NCI-H446 treated with DMSO at 0.1 percent for 48 hours (cell line): ENCODE measurements at regions not wholly inside any gene's neighbourhood (a gene's known extent, or its start where the extent isn't known, plus 50 kb on each side); places are given as distances from the start of the nearest gene placed in this dataset.
A peak's percentile ranks its signal among the peaks of the same experiment; 100 is the strongest.
"Not testable (repeated sequence)": the region's sequence is repeated elsewhere in the genome, so short reads cannot be mapped to it uniquely, and the experiment has no call there.

Experiments
- DNase-seq: peaks from one replicate; lab custom pipeline; 2025; lab: John Stamatoyannopoulos, UW

- DNase-seq: no peak
Measured at GRCh38 chr7:111676167-111676566, 113.9 kb upstream of the IMMP2L start.

DNA sequence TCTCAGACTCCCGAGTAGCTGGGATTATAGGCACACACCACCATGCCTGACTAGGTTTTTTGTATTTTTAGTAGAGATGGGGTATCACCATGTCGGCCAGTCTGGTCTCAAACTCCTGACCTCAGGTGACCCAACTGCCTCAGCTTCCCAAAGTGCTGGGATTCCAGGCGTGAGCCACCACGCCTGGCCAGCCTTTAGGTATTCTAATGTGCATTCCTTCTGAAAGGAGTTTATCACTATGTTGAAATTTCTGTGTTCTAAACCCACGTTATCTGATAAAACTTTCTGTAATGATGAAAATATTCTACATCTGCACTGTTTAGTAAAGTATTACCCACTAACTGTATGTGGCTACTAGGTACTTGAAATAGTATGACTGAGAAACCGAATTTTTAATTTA is 110.6 kb upstream of the IMMP2L start:
- DNase-seq: no peak

DNA sequence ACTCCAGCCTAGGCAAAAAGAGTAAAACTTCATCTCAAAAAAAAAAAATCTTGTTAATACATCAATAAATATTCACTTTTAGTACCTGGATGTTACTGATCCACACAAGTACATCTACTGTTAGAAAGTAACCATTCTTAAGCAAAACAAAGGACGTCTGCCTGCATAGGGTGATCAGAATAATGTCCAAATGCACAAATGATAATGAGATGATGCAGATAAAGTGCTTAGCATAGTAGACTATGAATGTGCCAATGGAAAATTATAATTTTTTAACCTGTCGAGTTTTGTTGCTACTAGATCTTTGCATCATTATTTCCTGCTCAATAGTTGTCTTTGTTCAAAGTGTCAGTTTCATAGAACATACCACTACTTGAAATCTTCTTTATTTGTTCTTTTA is 109.6 kb upstream of the IMMP2L start:
- DNase-seq: no peak

DNA sequence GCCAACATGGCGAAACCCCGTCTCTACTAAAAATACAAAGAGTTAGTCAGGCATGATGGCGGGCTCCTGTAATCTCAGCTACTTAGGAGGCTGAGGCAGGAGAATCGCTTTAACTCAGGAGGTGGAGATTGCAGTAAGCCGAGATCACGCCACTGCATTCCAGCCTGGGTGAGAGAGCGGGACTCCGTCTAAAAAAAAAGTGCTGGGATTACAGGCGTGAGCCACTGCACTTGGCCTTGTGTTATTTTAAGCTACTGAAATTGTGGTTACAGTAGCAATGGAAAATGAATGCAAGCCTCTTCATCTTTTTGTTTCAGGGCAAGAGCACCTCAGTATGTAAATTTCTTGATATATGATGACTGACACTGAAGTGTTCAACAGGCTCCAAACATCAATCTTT is 106.4 kb upstream of the IMMP2L start:
- no peak for DNase-seq

DNA sequence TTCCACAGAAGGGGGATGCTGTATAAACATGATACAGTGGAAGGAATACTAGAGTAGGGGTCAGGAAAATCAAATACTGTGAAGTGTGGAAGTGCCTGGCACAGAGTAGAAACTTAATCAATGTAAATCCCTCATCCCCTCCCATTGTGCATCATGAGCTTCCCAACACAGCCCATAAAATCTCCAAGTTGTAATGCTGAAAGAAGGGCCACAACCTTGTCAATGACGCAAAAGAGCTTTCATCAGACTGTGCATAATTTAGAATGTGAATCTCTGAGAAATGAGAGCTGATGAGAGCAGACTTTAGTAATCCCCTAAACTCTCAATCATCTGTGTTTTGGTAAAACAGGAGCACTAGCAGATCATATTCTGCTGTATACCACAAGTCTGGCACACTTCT is 105.2 kb upstream of the IMMP2L start:
- DNase-seq: no peak

DNA sequence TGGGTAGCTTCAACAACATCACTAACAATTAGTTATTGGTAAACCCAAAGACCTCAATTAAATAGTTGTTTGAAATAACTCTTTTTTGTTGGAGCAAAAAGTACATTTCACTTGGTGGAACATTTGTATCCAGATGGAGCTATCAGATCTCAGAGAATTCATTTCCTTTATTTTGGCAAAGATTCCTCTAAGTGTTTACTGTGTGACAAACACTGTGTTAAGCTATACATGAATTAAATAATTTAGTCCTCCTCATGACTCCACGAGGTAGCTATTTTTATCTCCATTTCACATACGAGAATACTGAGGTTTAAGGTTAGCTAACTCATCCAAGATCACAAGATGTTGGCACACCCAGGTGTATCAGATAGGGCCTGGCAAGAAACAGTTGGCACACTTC is 104.0 kb upstream of the IMMP2L start:
- DNase-seq: no peak

DNA sequence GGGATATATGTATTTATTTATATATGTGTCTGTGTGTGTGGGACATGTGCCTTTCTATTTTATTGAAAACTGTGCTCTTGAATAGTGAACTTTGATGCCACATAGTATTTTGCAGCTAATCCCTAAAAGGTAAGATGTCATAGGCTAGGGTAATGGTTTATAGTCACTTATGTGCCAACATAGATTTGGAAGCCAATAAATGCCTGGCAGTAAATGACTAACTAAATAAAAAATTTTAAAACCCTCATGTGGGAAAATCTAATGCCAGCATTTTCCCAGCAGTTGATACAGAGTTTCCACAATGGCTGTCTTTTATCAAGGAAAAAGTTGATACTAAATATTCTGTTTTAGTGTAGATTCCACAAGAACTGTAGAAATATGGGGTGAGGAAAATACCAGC is 101.5 kb upstream of the IMMP2L start:
- DNase-seq: no peak

DNA sequence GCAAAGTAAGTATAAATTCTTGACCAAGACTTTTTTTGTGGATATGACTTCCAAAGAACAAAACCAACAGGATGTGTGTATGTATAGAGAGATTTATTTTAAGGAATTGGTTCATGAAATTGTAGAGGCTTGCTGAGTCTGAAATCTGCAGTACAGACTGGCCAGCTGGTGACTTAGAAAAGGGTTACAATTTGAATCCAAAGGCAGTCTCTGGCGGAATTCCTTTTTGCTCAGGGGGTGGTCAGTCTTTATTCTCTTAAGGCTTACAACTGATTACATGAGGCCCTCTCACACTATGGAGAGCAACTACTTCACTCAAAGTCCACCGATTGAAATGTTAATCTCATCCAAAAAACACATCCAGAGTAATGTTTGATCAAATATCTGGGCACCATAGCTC is 100.1 kb upstream of the IMMP2L start:
- DNase-seq: no peak

GRCh38 chr7:111660478-111660877 is 98.2 kb upstream of the IMMP2L start:
- DNase-seq: no peak

GRCh38 chr7:111658546-111658945 is 96.3 kb upstream of the IMMP2L start:
- no peak for DNase-seq

GRCh38 chr7:111657018-111657417 is 94.7 kb upstream of the IMMP2L start:
- no peak for DNase-seq

DNA sequence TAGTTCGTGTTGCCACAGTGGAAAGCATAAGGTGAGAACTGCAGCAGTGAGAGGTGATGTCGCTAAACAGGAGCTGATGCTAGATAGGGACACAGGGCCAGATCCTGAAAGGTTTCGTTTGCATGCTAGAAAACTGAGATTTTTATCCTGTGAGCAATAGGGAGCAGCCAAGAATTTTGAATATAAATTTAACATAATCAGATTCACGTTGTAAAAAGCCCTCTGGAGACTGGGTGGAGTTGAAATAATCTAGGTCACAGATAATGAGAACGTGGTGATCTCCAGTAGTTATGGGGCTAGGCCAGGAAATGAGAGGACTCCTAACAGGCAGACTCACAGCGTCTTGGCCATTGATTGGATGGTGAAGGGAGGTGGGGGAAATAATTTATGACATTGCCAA is 92.1 kb upstream of the IMMP2L start:
- no peak for DNase-seq

DNA sequence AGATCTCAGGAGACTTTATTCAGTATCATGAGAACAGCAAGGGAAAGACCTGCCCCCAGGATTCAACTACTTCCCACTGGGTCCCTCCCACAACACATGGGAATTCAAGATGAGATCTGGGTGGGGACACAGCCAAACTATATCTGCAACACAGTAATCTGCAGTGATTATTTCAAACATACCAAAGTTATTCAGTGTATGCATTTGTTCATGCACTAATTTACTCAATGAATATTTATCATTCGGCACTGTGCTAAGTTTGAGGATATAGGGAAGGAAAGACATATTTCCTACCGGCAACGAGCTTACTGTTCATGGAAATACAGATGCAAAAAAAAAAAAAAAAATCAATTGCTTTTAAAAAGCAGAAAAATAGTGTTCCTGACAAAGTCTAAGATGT is 91.6 kb upstream of the IMMP2L start:
- no peak for DNase-seq

- DNase-seq: peak; percentile 25
Measured at GRCh38 chr7:111650456-111650999, 88.2 kb upstream of the IMMP2L start.

GRCh38 chr7:111647881-111648280 is 85.6 kb upstream of the IMMP2L start:
- no peak for DNase-seq

- DNase-seq: not testable (repeated sequence)
Measured at GRCh38 chr7:111644595-111644994, 82.3 kb upstream of the IMMP2L start.

- no peak for DNase-seq
Measured at GRCh38 chr7:111642373-111642772, 80.1 kb upstream of the IMMP2L start.

DNA sequence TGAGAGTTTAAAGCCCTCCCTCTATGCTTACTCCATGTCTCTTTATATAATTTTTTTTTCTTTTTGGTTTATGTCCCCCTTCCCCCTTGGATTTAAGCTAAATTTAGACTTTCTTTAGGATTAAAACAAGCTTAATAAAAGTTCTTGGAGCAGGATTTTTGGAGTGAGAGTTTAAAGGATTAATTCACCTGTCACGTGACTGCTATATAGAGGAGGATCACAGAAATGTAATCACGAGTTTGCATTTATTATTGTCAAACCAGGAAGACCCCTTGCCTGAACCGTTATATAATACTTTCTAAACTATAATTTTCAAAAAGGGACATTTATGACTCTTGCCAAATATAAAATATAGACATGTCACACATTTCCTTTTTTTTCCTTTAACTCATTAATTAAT is 78.1 kb upstream of the IMMP2L start:
- DNase-seq: no peak

GRCh38 chr7:111639934-111640333 is 77.6 kb upstream of the IMMP2L start:
- no peak for DNase-seq

GRCh38 chr7:111638078-111638477 is 75.8 kb upstream of the IMMP2L start:
- no peak for DNase-seq

DNA sequence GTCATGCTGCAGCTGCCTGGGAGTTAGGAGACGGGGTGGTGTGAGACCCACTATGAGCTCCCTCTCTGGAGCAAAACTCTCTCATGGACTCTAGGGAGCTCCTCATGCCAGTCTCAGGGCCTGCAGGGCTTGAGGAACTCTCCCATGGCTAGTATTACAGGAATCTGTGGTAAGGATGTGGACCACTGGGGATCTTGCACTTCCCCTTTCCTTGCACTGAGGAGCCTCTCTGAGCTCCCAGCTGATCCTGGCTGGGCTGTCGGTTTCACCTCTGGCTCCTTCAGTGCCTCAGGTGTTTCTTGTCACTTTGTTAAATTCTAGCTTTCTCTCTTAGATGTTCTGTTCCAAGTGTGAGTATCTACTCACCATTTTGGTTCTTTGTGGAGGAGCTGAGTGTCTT is 71.6 kb upstream of the IMMP2L start:
- no peak for DNase-seq

- DNase-seq: no peak
Measured at GRCh38 chr7:111630862-111631261, 68.6 kb upstream of the IMMP2L start.

- DNase-seq: no peak
Measured at GRCh38 chr7:111622084-111622483, 59.8 kb upstream of the IMMP2L start.
